Right cardiac atrium (tissue), 5 donors: ENCODE measurements at regions not wholly inside any gene's neighbourhood (a gene's known extent, or its start where the extent isn't known, plus 50 kb on each side); places are given as distances from the start of the nearest gene placed in this dataset.

ENCODE experiments used
- ATAC-seq, 2 donors: fragments of 200-7000 bp; cut with Tn5 transposase; one replicate each; pipeline versions ENCODE4 v1.8.0 to v1.9.1; 2020; ENCODE audit warnings: moderate library complexity in 2 of 2, mild to moderate bottlenecking in 1 of 2
- DNase-seq, 3 donors: peaks; one replicate each; pipeline ENCODE4 v3.0.0-alpha.2; 2020
- H3K27ac ChIP-seq: one replicate; pipeline ENCODE4 v1.5.1; 2013; ENCODE audit warnings: mild to moderate bottlenecking, low read length, control low read depth, moderate library complexity
- H3K27me3 ChIP-seq: one replicate; pipeline ENCODE4 v1.6.1; 2013; ENCODE audit not compliant: control insufficient read depth, insufficient read depth
- H3K4me1 ChIP-seq: one replicate; pipeline ENCODE4 v1.6.1; 2013; ENCODE audit warnings: low read length; ENCODE audit not compliant: control insufficient read depth, insufficient read depth
- H3K4me3 ChIP-seq: one replicate; pipeline ENCODE4 v1.5.1; 2013; ENCODE audit warnings: low read length, control low read depth
- H3K9me3 ChIP-seq: one replicate; pipeline ENCODE4 v1.6.1; 2013; ENCODE audit warnings: low read length; ENCODE audit not compliant: control insufficient read depth
- WGBS: extraction: QIAGEN DNeasy Blood & Tissue Kit; methylation state at CpG from one replicate; pipeline ENCODE4 v1.1.7; 2013; 5-methylcytosine and 5-hydroxymethylcytosine counted together
- intact Hi-C, 4 donors: fragments of 100-400 bp; cut with DNase I; formaldehyde crosslinking; loops; one replicate each; pipeline versions ENCODE4 v1.11.0 to v1.14.0; 2022 to 2023
- donor health status: healthy with polysubstance abuse.
- donor health status: DM: no; HTN: yes; CAD: no.
- donor health status: DM: no; HTN: no; CAD: no.
- donor health status: DM: no; HTN: yes; CAD: no; lungs with severe emphysema.
- donor health status: DM: yes; HTN: yes; CAD: no.

- DNase-seq (no peak), ATAC-seq (no peak)
- WGBS = 73% methylated on average over 6 of the region's 6 CpGs
- H3K9me3 ChIP-seq = peaks cover 1% of the 10 kb centered on the region
- H3K4me3 ChIP-seq = no peak overlapping the region
- H3K27me3 ChIP-seq = no peaks in the 10 kb centered on the region
- intact Hi-C loops = no loop called here
- no peak overlapping the region for H3K27ac ChIP-seq
- no peaks in the 10 kb centered on the region for H3K4me1 ChIP-seq
Observed at GRCh38 chr6:45721665-45722064, 294.0 kb downstream of the CLIC5 start.

GRCh38 chr6:45718871-45719270 is 296.8 kb downstream of the CLIC5 start:
- peaks cover 1% of the 10 kb centered on the region for H3K9me3 ChIP-seq
- no peak overlapping the region for H3K27ac ChIP-seq
- DNase-seq (no peak), ATAC-seq (no peak)
- H3K4me3 ChIP-seq = no peak overlapping the region
- 89% methylated on average over 3 of the region's 3 CpGs for WGBS
- H3K4me1 ChIP-seq = no peaks in the 10 kb centered on the region
- intact Hi-C loops = loop anchor here (10.0 kb wide), 4 partner anchors 294 to 1244 kb away; no protein-coding TSS in a partner anchor
- H3K27me3 ChIP-seq = no peaks in the 10 kb centered on the region

GRCh38 chr6:45718131-45718530 is 297.5 kb downstream of the CLIC5 start:
- Histone ChIP-seq H3K27me3 (no peaks in the 10 kb centered on the region), H3K4me1 (no peaks in the 10 kb centered on the region), H3K9me3 (peaks cover under 1% of the 10 kb centered on the region), H3K27ac (no peak overlapping the region), H3K4me3 (no peak overlapping the region)
- ATAC-seq (no peak), DNase-seq (no peak)
- intact Hi-C loops = loop anchor here (10.0 kb wide), 4 partner anchors 293 to 1243 kb away; no protein-coding TSS in a partner anchor
- WGBS = 84% methylated on average over 3 of the region's 3 CpGs

GRCh38 chr6:45717715-45718114 is 297.9 kb downstream of the CLIC5 start:
- Histone ChIP-seq H3K27ac (no peak overlapping the region), H3K27me3 (no peaks in the 10 kb centered on the region), H3K9me3 (no peaks in the 10 kb centered on the region), H3K4me3 (no peak overlapping the region), H3K4me1 (no peaks in the 10 kb centered on the region)
- intact Hi-C loops = loop anchor here (10.0 kb wide), 4 partner anchors 293 to 1243 kb away; no protein-coding TSS in a partner anchor
- 92% methylated on average over 6 of the region's 6 CpGs for WGBS
- DNase-seq = no peak
- no peak for ATAC-seq

GRCh38 chr6:45717027-45717426 is 298.6 kb downstream of the CLIC5 start:
- Histone ChIP-seq H3K27me3 (no peaks in the 10 kb centered on the region), H3K4me1 (no peaks in the 10 kb centered on the region), H3K27ac (no peak overlapping the region), H3K9me3 (no peaks in the 10 kb centered on the region), H3K4me3 (no peak overlapping the region)
- ATAC-seq (no peak), DNase-seq (no peak)
- 78% methylated on average over 4 of the region's 4 CpGs for WGBS
- intact Hi-C loops = loop anchor here (10.0 kb wide), 4 partner anchors 292 to 1242 kb away; no protein-coding TSS in a partner anchor

GRCh38 chr6:45715508-45715803 is 300.2 kb downstream of the CLIC5 start:
- intact Hi-C loops = loop anchor here (2.0 to 10.0 kb wide), 5 partner anchors 291 to 1241 kb away; no protein-coding TSS in a partner anchor
- Histone ChIP-seq H3K4me3 (no peak overlapping the region), H3K9me3 (no peaks in the 10 kb centered on the region), H3K27ac (no peak overlapping the region), H3K4me1 (no peaks in the 10 kb centered on the region), H3K27me3 (no peaks in the 10 kb centered on the region)
- DNase-seq (no peak), ATAC-seq (no peak)

GRCh38 chr6:45714741-45715507 is 300.7 kb downstream of the CLIC5 start:
- DNase-seq = no peak
- Histone ChIP-seq H3K27ac (no peak overlapping the region), H3K27me3 (no peaks in the 10 kb centered on the region), H3K4me3 (no peak overlapping the region), H3K4me1 (no peaks in the 10 kb centered on the region), H3K9me3 (no peaks in the 10 kb centered on the region)
- intact Hi-C loops = loop anchor here (2.0 to 10.0 kb wide), 6 partner anchors 290 to 1240 kb away; no protein-coding TSS in a partner anchor
- 18% methylated on average over 6 of the region's 6 CpGs for WGBS
- peak; percentile 93 to 94 for ATAC-seq

GRCh38 chr6:45714006-45714730 is 301.5 kb downstream of the CLIC5 start:
- Histone ChIP-seq H3K27me3 (no peaks in the 10 kb centered on the region), H3K27ac (no peak overlapping the region), H3K9me3 (no peaks in the 10 kb centered on the region), H3K4me1 (no peaks in the 10 kb centered on the region), H3K4me3 (no peak overlapping the region)
- DNase-seq (no peak), ATAC-seq (no peak)
- intact Hi-C loops = loop anchor here (2.0 to 10.0 kb wide), 6 partner anchors 289 to 1239 kb away; no protein-coding TSS in a partner anchor
- WGBS = 69% methylated on average over 11 of the region's 11 CpGs
